WTC11 (cell line): ENCODE measurements at regions not wholly inside any gene's neighbourhood (a gene's known extent, or its start where the extent isn't known, plus 50 kb on each side); places are given as distances from the start of the nearest gene placed in this dataset.

Source experiments
- ATF3 ChIP-seq: sonication (generic); formaldehyde crosslinking; conservative IDR thresholded peaks from 2 replicates; pipeline ENCODE4 v1.8.1; 2022; ENCODE audit warnings: mild to moderate bottlenecking, missing genetic modification reagents
- CTCF ChIP-seq: fragments of 200-600 bp; IDR thresholded peaks from 2 replicates; pipeline ENCODE4 v1.8.0; 2022; ENCODE audit warnings: antibody characterized with exemption
- E2F1 ChIP-seq: sonication (generic); formaldehyde crosslinking; IDR thresholded peaks from 2 replicates; pipeline ENCODE4 v1.8.0; 2022; ENCODE audit warnings: mild to moderate bottlenecking, missing genetic modification reagents
- MAX ChIP-seq: sonication (generic); formaldehyde crosslinking; IDR thresholded peaks from 2 replicates; pipeline ENCODE4 v1.8.0; 2022; ENCODE audit warnings: mild to moderate bottlenecking, missing genetic modification reagents

GRCh38 chr10:53476650-53477312 lies 704.2 kb upstream of the MBL2 start:
- no peak for TF ChIP-seq CTCF
- TF ChIP-seq MAX (CRISPR knock-in tag), result no peak
- TF ChIP-seq E2F1 (CRISPR knock-in tag), result no peak
- TF ChIP-seq ATF3 (CRISPR knock-in tag), result no peak
